SK-N-SH treated with all-trans-retinoic acid at 6 μM for 48 hours (cell line): ENCODE measurements at regions not wholly inside any gene's neighbourhood (a gene's known extent, or its start where the extent isn't known, plus 50 kb on each side); places are given as distances from the start of the nearest gene placed in this dataset.

Experiments used
- ATAC-seq: fragments of 200-7000 bp; cut with Tn5 transposase; 3 replicates; pipeline ENCODE4 v1.9.1; 2020; ENCODE audit warnings: mild to moderate bottlenecking, moderate library complexity
- ARNTL ChIP-seq: fragments of 450-650 bp; formaldehyde crosslinking; IDR thresholded peaks from 2 replicates; pipeline ENCODE4 v1.5.0; 2020; ENCODE audit warnings: low read depth, mild to moderate bottlenecking, moderate library complexity, borderline replicate concordance
- BACH2 ChIP-seq: fragments of 250-450 bp; sonication (Bioruptor Pico); IDR thresholded peaks from 2 replicates; pipeline ENCODE4 v1.9.0; 2021; ENCODE audit warnings: mild to moderate bottlenecking, borderline replicate concordance
- CREB5 ChIP-seq: fragments of 250-450 bp; sonication (Bioruptor Pico); IDR thresholded peaks from 2 replicates; pipeline ENCODE4 v1.5.1; 2020; ENCODE audit warnings: low read depth, mild to moderate bottlenecking, moderate library complexity
- CSDC2 ChIP-seq: fragments of 250-450 bp; sonication (Bioruptor Pico); IDR thresholded peaks from 2 replicates; pipeline ENCODE4 v1.5.0; 2020; ENCODE audit warnings: mild to moderate bottlenecking, moderate library complexity
- CSRNP3 ChIP-seq: fragments of 250-450 bp; sonication (Bioruptor Pico); IDR thresholded peaks from 2 replicates; pipeline ENCODE4 v1.5.1; 2021; ENCODE audit warnings: mild to moderate bottlenecking, moderate library complexity
- ESRRG ChIP-seq: fragments of 250-450 bp; sonication (Bioruptor Pico); IDR thresholded peaks from 2 replicates; pipeline ENCODE4 v1.6.1; 2021; ENCODE audit warnings: mild to moderate bottlenecking
- GLIS3 ChIP-seq: fragments of 250-450 bp; sonication (Bioruptor Pico); IDR thresholded peaks from 2 replicates; pipeline ENCODE4 v1.5.0; 2020; ENCODE audit warnings: mild to moderate bottlenecking, moderate library complexity
- ISL1 ChIP-seq: fragments of 250-450 bp; sonication (Bioruptor Pico); IDR thresholded peaks from 2 replicates; pipeline ENCODE4 v2.1.2; 2022; ENCODE audit warnings: mild to moderate bottlenecking, moderate library complexity
- PATZ1 ChIP-seq: fragments of 250-450 bp; sonication (Bioruptor Pico); IDR thresholded peaks from 2 replicates; pipeline ENCODE4 v1.8.0; 2020; ENCODE audit warnings: mild to moderate bottlenecking, moderate library complexity, borderline replicate concordance
- POU6F1 ChIP-seq: fragments of 250-450 bp; sonication (Bioruptor Pico); IDR thresholded peaks from 2 replicates; pipeline ENCODE4 v1.8.0; 2021; ENCODE audit warnings: low read depth, mild to moderate bottlenecking, moderate library complexity, borderline replicate concordance
- PPARA ChIP-seq: fragments of 250-450 bp; sonication (Bioruptor Pico); IDR thresholded peaks from 2 replicates; pipeline ENCODE4 v1.5.0; 2020; ENCODE audit warnings: mild to moderate bottlenecking, borderline replicate concordance
- RARB ChIP-seq: fragments of 250-450 bp; sonication (Bioruptor Pico); IDR thresholded peaks from 2 replicates; pipeline ENCODE4 v1.8.0; 2021; ENCODE audit warnings: mild to moderate bottlenecking, moderate library complexity
- SNAI2 ChIP-seq: fragments of 250-450 bp; sonication (Bioruptor Pico); IDR thresholded peaks from 2 replicates; pipeline ENCODE4 v1.5.0; 2020; ENCODE audit warnings: mild to moderate bottlenecking, moderate library complexity
- TOX ChIP-seq: fragments of 250-450 bp; sonication (Bioruptor Pico); IDR thresholded peaks from 2 replicates; pipeline ENCODE4 v1.8.0; 2021; ENCODE audit warnings: mild to moderate bottlenecking, moderate library complexity, borderline replicate concordance
- TSHZ2 ChIP-seq: fragments of 250-450 bp; sonication (Bioruptor Pico); IDR thresholded peaks from 2 replicates; pipeline ENCODE4 v1.5.0; 2020; ENCODE audit warnings: mild to moderate bottlenecking, moderate library complexity
- ZFP30 ChIP-seq: fragments of 450-650 bp; formaldehyde crosslinking; IDR thresholded peaks from 2 replicates; pipeline ENCODE4 v1.5.0; 2022; ENCODE audit warnings: mild to moderate bottlenecking, moderate library complexity
- ZNF565 ChIP-seq: fragments of 450-650 bp; formaldehyde crosslinking; conservative IDR thresholded peaks from 2 replicates; pipeline ENCODE4 v1.5.0; 2020; ENCODE audit warnings: low read depth, mild to moderate bottlenecking, moderate library complexity
- ZNF70 ChIP-seq: fragments of 450-650 bp; formaldehyde crosslinking; IDR thresholded peaks from 2 replicates; pipeline ENCODE4 v1.5.0; 2020; ENCODE audit warnings: mild to moderate bottlenecking, moderate library complexity
- ZNF8 ChIP-seq: fragments of 450-650 bp; formaldehyde crosslinking; IDR thresholded peaks from 2 replicates; pipeline ENCODE4 v1.5.0; 2020; ENCODE audit warnings: mild to moderate bottlenecking, moderate library complexity

GRCh38 chr2:129768485-129769184, 210.8 kb upstream of the RAB6C start (continued):
- TF ChIP-seq TSHZ2 (no peak), ZNF565 (CRISPR knock-in tag) (no peak), ZNF70 (CRISPR knock-in tag) (no peak), SNAI2 (no peak), BACH2 (CRISPR knock-in tag) (no peak), PPARA (no peak), ARNTL (CRISPR knock-in tag) (no peak), CSRNP3 (no peak), ZFP30 (no peak), ZNF8 (CRISPR knock-in tag) (no peak)

- TF ChIP-seq TOX (CRISPR knock-in tag) (no peak), ESRRG (CRISPR knock-in tag) (no peak), ZNF70 (CRISPR knock-in tag) (no peak), PPARA (no peak), ARNTL (CRISPR knock-in tag) (no peak), BACH2 (CRISPR knock-in tag) (no peak), TSHZ2 (no peak), ZNF8 (CRISPR knock-in tag) (no peak)
- ATAC-seq = no peak
Observed at GRCh38 chr2:129769185-129769991, 210.1 kb upstream of the RAB6C start.

- no peak for TF ChIP-seq POU6F1
- no peak for TF ChIP-seq ZNF70 (CRISPR knock-in tag)
- no peak for TF ChIP-seq SNAI2
- TF ChIP-seq GLIS3 = no peak
- TF ChIP-seq ISL1 (CRISPR knock-in tag) = no peak
- TF ChIP-seq TOX (CRISPR knock-in tag) = no peak
- TF ChIP-seq ARNTL (CRISPR knock-in tag) = no peak
- no peak for TF ChIP-seq RARB
- no peak for TF ChIP-seq CSRNP3
- no peak for TF ChIP-seq CREB5 (CRISPR knock-in tag)
- TF ChIP-seq PATZ1 (CRISPR knock-in tag) = no peak
- no peak for TF ChIP-seq PPARA
- no peak for TF ChIP-seq CSDC2 (CRISPR knock-in tag)
- no peak for ATAC-seq
Observed at GRCh38 chr2:129771418-129772189, 207.9 kb upstream of the RAB6C start.
